GM23338 (cell line): ENCODE measurements at regions not wholly inside any gene's neighbourhood (a gene's known extent, or its start where the extent isn't known, plus 50 kb on each side); places are given as distances from the start of the nearest gene placed in this dataset.

Experiments used
- ATAC-seq: fragments of 200-7000 bp; cut with Tn5 transposase; 3 replicates; pipeline ENCODE4 v1.9.1; 2020
- DNase-seq: peaks from one replicate; pipeline ENCODE4 v3.0.0-alpha.2; 2015; ENCODE audit warnings: low spot score
- H2AFZ ChIP-seq: fragments of 200-600 bp; sonication (generic); 2 replicates; pipeline ENCODE4 v1.8.0; 2016; ENCODE audit warnings: antibody characterized with exemption, mild to moderate bottlenecking, moderate library complexity
- H3F3A ChIP-seq: fragments of 200-600 bp; sonication (generic); replicated peaks from 2 replicates; pipeline ENCODE4 v1.8.0; 2017; ENCODE audit warnings: antibody characterized with exemption, mixed run types, low read depth
- H3K27ac ChIP-seq: fragments of 200-600 bp; sonication (generic); 2 replicates; pipeline ENCODE4 v1.6.1; 2016; ENCODE audit warnings: low read depth
- H3K27me3 ChIP-seq: fragments of 200-600 bp; sonication (generic); 2 replicates; pipeline ENCODE4 v1.8.0; 2016; ENCODE audit warnings: mild to moderate bottlenecking, mixed run types, moderate library complexity; ENCODE audit not compliant: insufficient read depth
- H3K36me3 ChIP-seq: fragments of 200-600 bp; sonication (generic); 2 replicates; pipeline ENCODE4 v1.8.0; 2016; ENCODE audit warnings: mild to moderate bottlenecking; ENCODE audit not compliant: insufficient read depth
- H3K4me1 ChIP-seq: fragments of 200-600 bp; sonication (generic); 2 replicates; pipeline ENCODE4 v1.8.0; 2016; ENCODE audit warnings: mild to moderate bottlenecking, moderate library complexity; ENCODE audit not compliant: insufficient read depth
- H3K4me2 ChIP-seq: fragments of 200-600 bp; sonication (generic); 2 replicates; pipeline ENCODE4 v1.7.1; 2017; ENCODE audit warnings: mixed run types
- H3K4me3 ChIP-seq: fragments of 200-600 bp; sonication (generic); 2 replicates; pipeline ENCODE4 v1.6.1; 2016; ENCODE audit warnings: mixed run types
- H3K79me2 ChIP-seq: fragments of 200-600 bp; sonication (generic); replicated peaks from 2 replicates; pipeline ENCODE4 v1.8.0; 2017; ENCODE audit warnings: mild to moderate bottlenecking; ENCODE audit not compliant: insufficient read depth
- H3K9me2 ChIP-seq: fragments of 200-600 bp; sonication (generic); 2 replicates; pipeline ENCODE4 v1.8.0; 2017; ENCODE audit not compliant: insufficient read depth
- H4K20me1 ChIP-seq: fragments of 200-600 bp; sonication (generic); replicated peaks from 2 replicates; pipeline ENCODE4 v1.8.0; 2017; ENCODE audit warnings: mild to moderate bottlenecking; ENCODE audit not compliant: insufficient read depth
- H3K27ac Mint-ChIP-seq: 2 replicates; pipeline ENCODE4 v1.8.0; 2020; ENCODE audit warnings: inconsistent platforms, mild to moderate bottlenecking, moderate library complexity, mixed read lengths
- H3K27me3 Mint-ChIP-seq: 3 replicates; pipeline ENCODE4 v1.8.0; 2022; ENCODE audit warnings: low read depth, mild to moderate bottlenecking, moderate library complexity, mixed read lengths, inconsistent platforms; ENCODE audit not compliant: insufficient read depth, poor library complexity
- H3K36me3 Mint-ChIP-seq: 3 replicates; pipeline ENCODE4 v1.8.0; 2021; ENCODE audit warnings: low read depth, mild to moderate bottlenecking, inconsistent platforms, moderate library complexity, mixed read lengths
- H3K4me1 Mint-ChIP-seq: 3 replicates; pipeline ENCODE4 v1.8.0; 2020; ENCODE audit warnings: mild to moderate bottlenecking, inconsistent platforms, mixed read lengths
- H3K4me3 Mint-ChIP-seq: 3 replicates; pipeline ENCODE4 v1.8.0; 2021; ENCODE audit warnings: moderate library complexity, mild to moderate bottlenecking, inconsistent platforms, mixed read lengths
- H3K9me3 Mint-ChIP-seq: 3 replicates; pipeline ENCODE4 v1.8.0; 2020; ENCODE audit warnings: moderate library complexity, mild to moderate bottlenecking, inconsistent platforms, mixed read lengths
- CREB1 ChIP-seq: fragments of 250-450 bp; sonication (Bioruptor Pico); IDR thresholded peaks from 2 replicates; pipeline ENCODE4 v1.5.0; 2020; ENCODE audit warnings: low read depth, mild to moderate bottlenecking, moderate library complexity
- CTCF ChIP-seq, 2 experiments: fragments of 200-600 bp in 1 of 2; sonication (generic) in 1 of 2; conservative IDR thresholded peaks; 2 replicates each; pipeline versions ENCODE4 v1.5.1 to v1.6.1; 2016 to 2017; ENCODE audit warnings: antibody characterized with exemption in 2 of 2, low read depth in 2 of 2, mild to moderate bottlenecking in 2 of 2, moderate library complexity in 1 of 2
- ETS1 ChIP-seq: IDR thresholded peaks from 2 replicates; pipeline ENCODE4 v1.6.1; 2016; ENCODE audit warnings: antibody characterized with exemption
- JUNB ChIP-seq: IDR thresholded peaks from one replicate; pipeline ENCODE4 v1.6.1; 2016; ENCODE audit warnings: antibody characterized with exemption; ENCODE audit not compliant: unreplicated experiment
- NANOG ChIP-seq: IDR thresholded peaks from 2 replicates; pipeline ENCODE4 v1.6.1; 2016; ENCODE audit warnings: antibody characterized with exemption, borderline replicate concordance
- POLR2AphosphoS5 ChIP-seq: IDR thresholded peaks from 2 replicates; pipeline ENCODE4 v1.6.1; 2016; ENCODE audit warnings: antibody characterized with exemption, low read depth
- REST ChIP-seq: IDR thresholded peaks from one replicate; pipeline ENCODE4 v1.6.1; 2018; ENCODE audit warnings: antibody characterized with exemption; ENCODE audit not compliant: unreplicated experiment
- STAT1 ChIP-seq: IDR thresholded peaks from one replicate; pipeline ENCODE4 v1.6.1; 2016; ENCODE audit warnings: antibody characterized with exemption; ENCODE audit not compliant: unreplicated experiment
- ZNF114 ChIP-seq: fragments of 250-450 bp; sonication (Bioruptor Pico); IDR thresholded peaks from 2 replicates; pipeline ENCODE4 v1.5.0; 2020; ENCODE audit warnings: mild to moderate bottlenecking, moderate library complexity
- ZNF331 ChIP-seq: fragments of 250-450 bp; sonication (Bioruptor Pico); IDR thresholded peaks from 2 replicates; pipeline ENCODE4 v1.5.0; 2020; ENCODE audit warnings: low read depth, mild to moderate bottlenecking, moderate library complexity

- H3K4me1 Mint-ChIP-seq: peaks cover 5% of the 10 kb centered on the region; the same call in 2 of the 3 replicates
Observed at GRCh38 chr1:218728898-218729565, 383.9 kb downstream of the TGFB2 start.

GRCh38 chr1:218735436-218736032 is 390.4 kb downstream of the TGFB2 start:
- no peaks in the 10 kb centered on the region for H3K27me3 Mint-ChIP-seq
- H3K4me3 ChIP-seq: no peak overlapping the region
- no peaks in the 10 kb centered on the region for H3K4me1 ChIP-seq
- no peaks in the 10 kb centered on the region for H3K36me3 ChIP-seq
- no peak overlapping the region for H2AFZ ChIP-seq
- TF ChIP-seq CTCF (conservative IDR thresholded peaks at IDR 0.05; ENCODE audit: low read depth in 2 of 2): no peak
- no peak for TF ChIP-seq ZNF114
- no peak for TF ChIP-seq CREB1 (CRISPR knock-in tag)
- no peak for TF ChIP-seq NANOG
- no peak for TF ChIP-seq ETS1
- TF ChIP-seq POLR2AphosphoS5: no peak
- no peak for TF ChIP-seq JUNB
- TF ChIP-seq REST: no peak
- no peak for TF ChIP-seq ZNF331 (CRISPR knock-in tag)
- DNase-seq: no peak
- H3K4me1 Mint-ChIP-seq: no peaks in the 10 kb centered on the region
- peaks cover 5% of the 10 kb centered on the region; the same call in 1 of the 2 replicates for H3K9me2 ChIP-seq
- no peaks in the 10 kb centered on the region for H3K79me2 ChIP-seq
- no peak overlapping the region for H3K4me2 ChIP-seq
- H3K27me3 ChIP-seq: no peaks in the 10 kb centered on the region
- H3K27ac ChIP-seq: no peak overlapping the region
- H3F3A ChIP-seq: no peaks in the 10 kb centered on the region
- no peak for ATAC-seq
- no peak overlapping the region for H3K27ac Mint-ChIP-seq
- H3K9me3 Mint-ChIP-seq: peaks cover 3% of the 10 kb centered on the region; the same call in 1 of the 3 replicates
- H3K36me3 Mint-ChIP-seq: no peaks in the 10 kb centered on the region
- no peak overlapping the region for H3K4me3 Mint-ChIP-seq
- no peaks in the 10 kb centered on the region for H4K20me1 ChIP-seq

More at GRCh38 chr1:218728898-218729565, 383.9 kb downstream of the TGFB2 start:
- no peaks in the 10 kb centered on the region for H3K9me2 ChIP-seq
- no peak overlapping the region for H3K27ac Mint-ChIP-seq
- H3K9me3 Mint-ChIP-seq: peaks cover 3% of the 10 kb centered on the region; the same call in 1 of the 3 replicates
- ATAC-seq (peak; percentile 87), DNase-seq (peak; percentile 26)
- H3K4me2 ChIP-seq: no peak overlapping the region
- no peaks in the 10 kb centered on the region for H3K79me2 ChIP-seq
- H4K20me1 ChIP-seq: no peaks in the 10 kb centered on the region
- no peak overlapping the region for H2AFZ ChIP-seq
- H3K36me3 Mint-ChIP-seq: no peaks in the 10 kb centered on the region
- no peaks in the 10 kb centered on the region for H3K4me1 ChIP-seq
- no peak overlapping the region for H3K4me3 Mint-ChIP-seq
- H3K27me3 ChIP-seq: no peaks in the 10 kb centered on the region
- no peaks in the 10 kb centered on the region for H3K27me3 Mint-ChIP-seq
- TF ChIP-seq STAT1 (no peak), JUNB (no peak), CREB1 (CRISPR knock-in tag) (no peak), NANOG (no peak), CTCF (conservative IDR thresholded peaks at IDR 0.05; ENCODE audit: low read depth in 2 of 2) (no peak)
- no peak overlapping the region for H3K27ac ChIP-seq
- H3F3A ChIP-seq: no peaks in the 10 kb centered on the region
- no peak overlapping the region for H3K4me3 ChIP-seq
- no peaks in the 10 kb centered on the region for H3K36me3 ChIP-seq
